Trophoblast cell (in vitro differentiated cells and primary cell): ENCODE measurements at regions not wholly inside any gene's neighbourhood (a gene's known extent, or its start where the extent isn't known, plus 50 kb on each side); places are given as distances from the start of the nearest gene placed in this dataset.

Experiments
- DNase-seq, 2 donors: peaks; one replicate each; pipeline ENCODE4 v3.0.0-alpha.2; 2016
- H2AFZ ChIP-seq: 2 replicates; pipeline ENCODE4 v1.6.1; 2013; ENCODE audit warnings: low read length, moderate library complexity, mild to moderate bottlenecking; ENCODE audit not compliant: insufficient read depth, poor library complexity
- H2AK5ac ChIP-seq: 2 replicates; pipeline ENCODE4 v1.6.1; 2013; ENCODE audit warnings: mild to moderate bottlenecking, low read length
- H2BK120ac ChIP-seq: 2 replicates; pipeline ENCODE4 v1.6.1; 2013; ENCODE audit warnings: low read length, mild to moderate bottlenecking, moderate library complexity; ENCODE audit not compliant: insufficient read depth, poor library complexity
- H2BK12ac ChIP-seq: 2 replicates; pipeline ENCODE4 v1.6.1; 2013; ENCODE audit warnings: mild to moderate bottlenecking, low read length, moderate library complexity
- H2BK5ac ChIP-seq: 2 replicates; pipeline ENCODE4 v1.6.1; 2013; ENCODE audit warnings: low read length, low read depth, moderate library complexity, mild to moderate bottlenecking; ENCODE audit not compliant: poor library complexity
- H3K14ac ChIP-seq: 2 replicates; pipeline ENCODE4 v1.6.1; 2013; ENCODE audit warnings: mild to moderate bottlenecking, low read length
- H3K18ac ChIP-seq: 2 replicates; pipeline ENCODE4 v1.6.1; 2013; ENCODE audit warnings: mild to moderate bottlenecking, low read length
- H3K23ac ChIP-seq: 2 replicates; pipeline ENCODE4 v1.6.1; 2013; ENCODE audit warnings: low read length
- H3K27ac ChIP-seq: 2 replicates; pipeline ENCODE4 v1.5.1; 2013; ENCODE audit warnings: low read depth, mild to moderate bottlenecking, inconsistent platforms, low read length, moderate library complexity
- H3K27me3 ChIP-seq: 2 replicates; pipeline ENCODE4 v1.6.1; 2013; ENCODE audit warnings: inconsistent platforms, mild to moderate bottlenecking, low read length, moderate library complexity; ENCODE audit not compliant: insufficient read depth
- H3K36me3 ChIP-seq, 2 experiments: 1 replicate in 1 of 2; 2 replicates in 1 of 2; pipeline ENCODE4 v1.6.1; 2013; ENCODE audit warnings: low read length in 2 of 2, mild to moderate bottlenecking in 2 of 2, moderate library complexity in 1 of 2; ENCODE audit not compliant: insufficient read depth in 2 of 2, control insufficient read depth in 1 of 2
- H3K4ac ChIP-seq: 2 replicates; pipeline ENCODE4 v1.6.1; 2013; ENCODE audit warnings: low read depth, mild to moderate bottlenecking, low read length, moderate library complexity
- H3K4me1 ChIP-seq, 2 experiments: 1 replicate in 1 of 2; 2 replicates in 1 of 2; pipeline ENCODE4 v1.6.1; 2013; ENCODE audit warnings: low read length in 2 of 2, mild to moderate bottlenecking in 2 of 2, moderate library complexity in 1 of 2; ENCODE audit not compliant: insufficient read depth in 2 of 2, control insufficient read depth in 1 of 2
- H3K4me2 ChIP-seq: 2 replicates; pipeline ENCODE4 v1.6.1; 2013; ENCODE audit warnings: inconsistent platforms, mild to moderate bottlenecking, low read length, moderate library complexity
- H3K4me3 ChIP-seq: 2 replicates; pipeline ENCODE4 v1.5.1; 2013; ENCODE audit warnings: mild to moderate bottlenecking, low read depth, low read length, inconsistent platforms
- H3K79me1 ChIP-seq: one replicate; pipeline ENCODE4 v1.6.1; 2013; ENCODE audit warnings: low read length
- H3K79me2 ChIP-seq: 2 replicates; pipeline ENCODE4 v1.6.1; 2013; ENCODE audit warnings: low read length, mild to moderate bottlenecking; ENCODE audit not compliant: control insufficient read depth, insufficient read depth, poor library complexity
- H3K9ac ChIP-seq: 2 replicates; pipeline ENCODE4 v1.6.1; 2013; ENCODE audit warnings: mild to moderate bottlenecking, low read length
- H3K9me3 ChIP-seq: 2 replicates; pipeline ENCODE4 v1.6.1; 2013; ENCODE audit warnings: low read depth, mild to moderate bottlenecking, control low read depth, inconsistent platforms, low read length; ENCODE audit not compliant: insufficient read depth
- H4K12ac ChIP-seq: 2 replicates; pipeline ENCODE4 v1.6.1; 2013; ENCODE audit warnings: low read depth, mild to moderate bottlenecking, low read length, moderate library complexity
- H4K8ac ChIP-seq: 2 replicates; pipeline ENCODE4 v1.6.1; 2013; ENCODE audit warnings: low read depth, mild to moderate bottlenecking, low read length, moderate library complexity
- H4K91ac ChIP-seq: one replicate; pipeline ENCODE4 v1.6.1; 2013; ENCODE audit warnings: low read depth, mild to moderate bottlenecking, low read length, moderate library complexity
- WGBS: extraction: QIAGEN DNeasy Blood & Tissue Kit; methylation state at CpG from one replicate; pipeline ENCODE4 v1.1.7; 2013; ENCODE audit warnings: missing lambda C conversion rate; ENCODE audit not compliant: insufficient read length, insufficient coverage; ENCODE audit errors: extremely low coverage; 5-methylcytosine and 5-hydroxymethylcytosine counted together

- H3K4me2 ChIP-seq: no peak overlapping the region
- H2AFZ ChIP-seq: no peak overlapping the region
- H3K9ac ChIP-seq: no peak overlapping the region
- no peak overlapping the region for H3K23ac ChIP-seq
- no peaks in the 10 kb centered on the region for H3K27me3 ChIP-seq
- H2AK5ac ChIP-seq: no peak overlapping the region
- H3K4ac ChIP-seq: no peak overlapping the region
- H3K4me3 ChIP-seq: no peak overlapping the region
- no peak for DNase-seq
- no peaks in the 10 kb centered on the region for H3K79me2 ChIP-seq
- H3K36me3 ChIP-seq: no peaks in the 10 kb centered on the region
- no peak overlapping the region for H4K12ac ChIP-seq
- H3K4me1 ChIP-seq: no peaks in the 10 kb centered on the region
- no peak overlapping the region for H4K8ac ChIP-seq
- WGBS: no CpG with 5 or more reads among the region's 4 CpGs
- H3K27ac ChIP-seq: no peak overlapping the region
- no peak overlapping the region for H3K18ac ChIP-seq
- no peaks in the 10 kb centered on the region for H3K9me3 ChIP-seq
- H4K91ac ChIP-seq: no peak overlapping the region
- no peaks in the 10 kb centered on the region for H3K79me1 ChIP-seq
- no peak overlapping the region for H2BK120ac ChIP-seq
- no peak overlapping the region for H2BK12ac ChIP-seq
- no peak overlapping the region for H3K14ac ChIP-seq
- H2BK5ac ChIP-seq: no peak overlapping the region
These were observed 239.8 kb downstream of the DCAF12L2 start for GRCh38 chrX:125926295-125926694.

- Histone ChIP-seq H3K23ac (no peak overlapping the region), H4K12ac (no peak overlapping the region), H2AK5ac (no peak overlapping the region), H3K18ac (no peak overlapping the region), H3K9ac (no peak overlapping the region), H3K4me2 (no peak overlapping the region), H2BK120ac (no peak overlapping the region), H4K8ac (no peak overlapping the region), H3K27me3 (no peaks in the 10 kb centered on the region), H2BK12ac (no peak overlapping the region), H3K79me2 (no peaks in the 10 kb centered on the region), H3K4me3 (no peak overlapping the region), H3K4ac (no peak overlapping the region), H3K9me3 (no peaks in the 10 kb centered on the region), H2AFZ (no peak overlapping the region), H4K91ac (no peak overlapping the region), H2BK5ac (no peak overlapping the region), H3K79me1 (no peaks in the 10 kb centered on the region), H3K4me1 (no peaks in the 10 kb centered on the region), H3K36me3 (no peaks in the 10 kb centered on the region), H3K27ac (no peak overlapping the region), H3K14ac (no peak overlapping the region)
- no CpG with 5 or more reads among the region's 1 CpG for WGBS
- no peak for DNase-seq
These were observed 225.1 kb downstream of the DCAF12L2 start for GRCh38 chrX:125940985-125941384.

GRCh38 chrX:125947501-125947900 lies 218.6 kb downstream of the DCAF12L2 start:
- DNase-seq: no peak
- H3K79me2 ChIP-seq: no peaks in the 10 kb centered on the region
- no peak overlapping the region for H3K4ac ChIP-seq
- H3K79me1 ChIP-seq: no peaks in the 10 kb centered on the region
- no peak overlapping the region for H3K18ac ChIP-seq
- no peak overlapping the region for H3K14ac ChIP-seq
- no peak overlapping the region for H2AFZ ChIP-seq
- H3K36me3 ChIP-seq: no peaks in the 10 kb centered on the region
- no peaks in the 10 kb centered on the region for H3K9me3 ChIP-seq
- H2BK5ac ChIP-seq: no peak overlapping the region
- no peak overlapping the region for H3K4me2 ChIP-seq
- H4K91ac ChIP-seq: no peak overlapping the region
- no CpG with 5 or more reads among the region's 1 CpG for WGBS
- H4K12ac ChIP-seq: no peak overlapping the region
- no peak overlapping the region for H2AK5ac ChIP-seq
- no peak overlapping the region for H2BK120ac ChIP-seq
- no peak overlapping the region for H3K9ac ChIP-seq
- no peak overlapping the region for H3K4me3 ChIP-seq
- H2BK12ac ChIP-seq: no peak overlapping the region
- no peak overlapping the region for H3K27ac ChIP-seq
- no peak overlapping the region for H4K8ac ChIP-seq
- H3K27me3 ChIP-seq: no peaks in the 10 kb centered on the region
- no peak overlapping the region for H3K23ac ChIP-seq
- H3K4me1 ChIP-seq: no peaks in the 10 kb centered on the region

- H3K9me3 ChIP-seq: no peaks in the 10 kb centered on the region
- H4K8ac ChIP-seq: no peak overlapping the region
- H4K12ac ChIP-seq: no peak overlapping the region
- no peak for DNase-seq
- no peaks in the 10 kb centered on the region for H3K27me3 ChIP-seq
- WGBS: no CpG with 5 or more reads among the region's 1 CpG
- H3K27ac ChIP-seq: no peak overlapping the region
- H2AK5ac ChIP-seq: no peak overlapping the region
- no peak overlapping the region for H3K23ac ChIP-seq
- H3K4me3 ChIP-seq: no peak overlapping the region
- no peak overlapping the region for H2BK12ac ChIP-seq
- H3K79me2 ChIP-seq: no peaks in the 10 kb centered on the region
- no peak overlapping the region for H4K91ac ChIP-seq
- H3K36me3 ChIP-seq: no peaks in the 10 kb centered on the region
- H3K9ac ChIP-seq: no peak overlapping the region
- H3K14ac ChIP-seq: no peak overlapping the region
- no peak overlapping the region for H2AFZ ChIP-seq
- H3K4me1 ChIP-seq: no peaks in the 10 kb centered on the region
- H2BK120ac ChIP-seq: no peak overlapping the region
- H2BK5ac ChIP-seq: no peak overlapping the region
- no peak overlapping the region for H3K4me2 ChIP-seq
- no peak overlapping the region for H3K18ac ChIP-seq
- no peak overlapping the region for H3K4ac ChIP-seq
- H3K79me1 ChIP-seq: no peaks in the 10 kb centered on the region
These were observed 213.1 kb downstream of the DCAF12L2 start for GRCh38 chrX:125952973-125953372.
